HG03039 (cell line): ENCODE measurements at regions not wholly inside any gene's neighbourhood (a gene's known extent, or its start where the extent isn't known, plus 50 kb on each side); places are given as distances from the start of the nearest gene placed in this dataset.

Experiments
- ATAC-seq: cut with Tn5 transposase; IDR thresholded peaks from one replicate; pipeline ENCODE4 v1.9.1; 2021; ENCODE audit warnings: mild to moderate bottlenecking, moderate library complexity; ENCODE audit not compliant: unreplicated experiment

GRCh38 chr2:9793156-9793917, 49.9 kb upstream of the TAF1B start:
- ATAC-seq, result no peak
